LNCaP clone FGC (cell line): ENCODE measurements at regions not wholly inside any gene's neighbourhood (a gene's known extent, or its start where the extent isn't known, plus 50 kb on each side); places are given as distances from the start of the nearest gene placed in this dataset.
"Not testable (repeated sequence)": the region's sequence is repeated elsewhere in the genome, so short reads cannot be mapped to it uniquely, and the experiment has no call there.

ENCODE experiments used
- DNase-seq: peaks from one replicate; pipeline ENCODE4 v3.0.0-alpha.2; 2011; ENCODE audit warnings: low read depth
- H3K4me3 ChIP-seq: 2 replicates; pipeline ENCODE4 v1.5.1; 2011; ENCODE audit warnings: mild to moderate bottlenecking, low read depth, low read length, control low read depth
- CTCF ChIP-seq: IDR thresholded peaks from 2 replicates; pipeline ENCODE4 v1.5.1; 2012; ENCODE audit warnings: mild to moderate bottlenecking; ENCODE audit not compliant: control insufficient read depth, insufficient read depth; ENCODE audit errors: extremely low read depth

GRCh38 chr5:100654895-100655294, 119.7 kb downstream of the FAM174A start:
- no peak for DNase-seq
- no peak for TF ChIP-seq CTCF
- no peak overlapping the region for H3K4me3 ChIP-seq

DNA sequence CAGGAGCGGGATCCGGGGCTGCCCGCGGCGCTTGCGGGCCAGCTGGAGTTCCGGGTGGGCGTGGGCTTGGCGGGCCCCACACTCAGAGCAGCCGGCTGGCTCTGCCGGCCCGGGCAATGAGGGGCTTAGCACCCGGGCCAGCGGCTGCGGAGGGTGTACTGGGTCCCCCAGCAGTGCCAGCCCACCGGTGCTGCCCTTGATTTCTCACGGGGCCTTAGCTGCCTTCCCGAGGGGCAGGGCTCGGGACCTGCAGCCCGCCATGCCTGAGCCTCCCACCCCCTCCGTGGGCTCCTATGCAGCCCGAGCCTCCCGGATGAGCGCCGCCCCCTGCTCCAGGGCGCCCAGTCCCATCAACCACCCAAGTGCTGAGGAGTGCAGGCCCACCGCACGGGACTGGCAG, 121.6 kb downstream of the FAM174A start:
- H3K4me3 ChIP-seq, DNase-seq: not testable (repeated sequence)

- no peak for DNase-seq
- TF ChIP-seq CTCF: no peak
- no peak overlapping the region for H3K4me3 ChIP-seq
Observed at GRCh38 chr5:100659080-100659795, 124.1 kb downstream of the FAM174A start.

DNA sequence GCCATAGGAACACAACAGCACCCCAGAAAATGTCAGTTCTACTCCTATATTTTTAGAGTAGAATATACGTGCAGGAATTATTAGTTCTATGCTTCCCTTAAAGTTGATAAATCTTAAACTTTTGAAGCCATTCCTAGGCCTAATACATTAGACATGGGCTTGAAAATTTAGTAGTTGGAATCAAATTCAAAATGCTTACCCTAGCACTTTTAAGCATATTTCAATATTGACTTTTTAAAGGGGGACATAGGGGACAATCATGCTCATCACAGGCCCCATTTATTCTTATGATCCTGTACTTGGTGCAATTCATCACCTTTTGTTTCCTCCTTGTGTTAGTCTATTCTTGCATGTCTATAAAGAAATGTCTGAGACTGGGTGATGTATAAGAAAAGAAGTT, 129.0 kb downstream of the FAM174A start:
- TF ChIP-seq CTCF: no peak
- DNase-seq: no peak
- H3K4me3 ChIP-seq: no peak overlapping the region

DNA sequence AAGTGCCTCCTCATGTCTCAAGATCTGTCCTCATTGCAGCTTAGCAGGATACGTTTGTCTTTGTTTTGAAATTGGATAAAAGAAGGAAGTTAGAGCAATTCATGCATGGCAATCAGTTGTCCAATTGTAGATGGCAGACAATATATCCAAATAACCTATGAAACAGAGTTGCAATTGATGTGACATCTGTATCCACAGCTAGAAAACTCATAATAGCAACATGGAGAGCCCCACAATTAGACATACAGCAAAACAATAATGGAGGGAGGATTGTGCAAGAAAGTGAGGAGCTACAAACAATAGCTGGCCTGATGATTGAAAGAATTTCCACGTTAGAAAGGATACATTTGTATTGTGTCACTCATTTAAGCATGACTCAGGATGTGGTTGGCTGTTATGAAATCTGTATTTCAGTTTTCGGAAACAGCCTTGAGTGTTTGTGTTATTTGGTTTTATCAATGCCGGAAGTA, 132.0 kb downstream of the FAM174A start:
- DNase-seq: no peak
- no peak for TF ChIP-seq CTCF
- H3K4me3 ChIP-seq: no peak overlapping the region

GRCh38 chr5:100668511-100668910, 133.3 kb downstream of the FAM174A start:
- no peak for TF ChIP-seq CTCF
- H3K4me3 ChIP-seq: no peak overlapping the region
- no peak for DNase-seq

GRCh38 chr5:100676817-100677631, 141.8 kb downstream of the FAM174A start:
- no peak overlapping the region for H3K4me3 ChIP-seq
- TF ChIP-seq CTCF: no peak
- peak; percentile 54 for DNase-seq
